ENCODE measurements at regions not wholly inside any gene's neighbourhood (a gene's known extent, or its start where the extent isn't known, plus 50 kb on each side); places are given as distances from the start of the nearest gene placed in this dataset.

GRCh38 chr18:70672581-70672980, 383.7 kb downstream of the SOCS6 start:
- TF ChIP-seq, protein P1, sequence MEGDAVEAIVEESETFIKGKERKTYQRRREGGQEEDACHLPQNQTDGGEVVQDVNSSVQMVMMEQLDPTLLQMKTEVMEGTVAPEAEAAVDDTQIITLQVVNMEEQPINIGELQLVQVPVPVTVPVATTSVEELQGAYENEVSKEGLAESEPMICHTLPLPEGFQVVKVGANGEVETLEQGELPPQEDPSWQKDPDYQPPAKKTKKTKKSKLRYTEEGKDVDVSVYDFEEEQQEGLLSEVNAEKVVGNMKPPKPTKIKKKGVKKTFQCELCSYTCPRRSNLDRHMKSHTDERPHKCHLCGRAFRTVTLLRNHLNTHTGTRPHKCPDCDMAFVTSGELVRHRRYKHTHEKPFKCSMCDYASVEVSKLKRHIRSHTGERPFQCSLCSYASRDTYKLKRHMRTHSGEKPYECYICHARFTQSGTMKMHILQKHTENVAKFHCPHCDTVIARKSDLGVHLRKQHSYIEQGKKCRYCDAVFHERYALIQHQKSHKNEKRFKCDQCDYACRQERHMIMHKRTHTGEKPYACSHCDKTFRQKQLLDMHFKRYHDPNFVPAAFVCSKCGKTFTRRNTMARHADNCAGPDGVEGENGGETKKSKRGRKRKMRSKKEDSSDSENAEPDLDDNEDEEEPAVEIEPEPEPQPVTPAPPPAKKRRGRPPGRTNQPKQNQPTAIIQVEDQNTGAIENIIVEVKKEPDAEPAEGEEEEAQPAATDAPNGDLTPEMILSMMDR (IDR thresholded peaks at IDR 0.05) = no peak
- TF ChIP-seq EZH2 (IDR thresholded peaks at IDR 0.05) (no peak), EZH2phosphoT487 (IDR thresholded peaks at IDR 0.05) (no peak)
